ENCODE measurements at regions not wholly inside any gene's neighbourhood (a gene's known extent, or its start where the extent isn't known, plus 50 kb on each side); places are given as distances from the start of the nearest gene placed in this dataset.

GRCh38 chr2:57437077-57437476, 609.5 kb upstream of the VRK2 start:
- BruUV-seq (replicated peaks), result no TSS peak
- Histone ChIP-seq H3K36me3 (ENCODE audit: control insufficient read depth, insufficient read depth, low read length) (no peaks in the 10 kb centered on the region), H3K4me3 (ENCODE audit: low read depth in 2 of 2, low read length in 2 of 2) (no peak overlapping the region), H3K27me3 (ENCODE audit: control insufficient read depth, insufficient read depth, low read length) (no peaks in the 10 kb centered on the region), H3K4me1 (ENCODE audit: control insufficient read depth, insufficient read depth, low read length) (no peaks in the 10 kb centered on the region), H3K27ac (ENCODE audit: low read length) (no peak overlapping the region), H3K9me3 (ENCODE audit: control insufficient read depth, insufficient read depth, low read depth, low read length) (no peaks in the 10 kb centered on the region)
- CTCF ChIA-PET, result no interaction called here
- DNase-seq (ENCODE audit: low read depth, low spot score), result no peak
- no peak for ATAC-seq
- in situ Hi-C loops (cut with HindIII; ENCODE audit: low pct_unique_long_range_greater_than_20kb, low sequenced_read_pairs) (no loop called here), intact Hi-C loops (cut with micrococcal nuclease; ENCODE audit: unreplicated experiment) (no loop called here)
- TF ChIP-seq SIN3A (IDR thresholded peaks at IDR 0.05; ENCODE audit: borderline replicate concordance, insufficient read depth, low read depth, low read length) (no peak), POLR2AphosphoS5 (IDR thresholded peaks at IDR 0.05; ENCODE audit: low read depth, low read length) (no peak), TCF7L2 (IDR thresholded peaks at IDR 0.05; ENCODE audit: low read depth, low read length) (no peak), CTCF (IDR thresholded peaks at IDR 0.05) (no peak), REST (IDR thresholded peaks at IDR 0.05; ENCODE audit: insufficient read depth in 1 of 2, low read depth in 2 of 2, low read length in 1 of 2) (no peak)
- POLR2A ChIA-PET, result no interaction called here

- BruUV-seq (replicated peaks), result no TSS peak
- H3K9me3 ChIP-seq (ENCODE audit: control insufficient read depth, insufficient read depth, low read depth, low read length), result no peaks in the 10 kb centered on the region
- H3K27ac ChIP-seq (ENCODE audit: low read length), result no peak overlapping the region
- CTCF ChIA-PET, result no interaction called here
- no peak for ATAC-seq
- no peaks in the 10 kb centered on the region for H3K36me3 ChIP-seq (ENCODE audit: control insufficient read depth, insufficient read depth, low read length)
- no peaks in the 10 kb centered on the region for H3K4me1 ChIP-seq (ENCODE audit: control insufficient read depth, insufficient read depth, low read length)
- H3K27me3 ChIP-seq (ENCODE audit: control insufficient read depth, insufficient read depth, low read length), result no peaks in the 10 kb centered on the region
- intact Hi-C loops (cut with micrococcal nuclease; ENCODE audit: unreplicated experiment), result no loop called here
- in situ Hi-C loops (cut with HindIII; ENCODE audit: low pct_unique_long_range_greater_than_20kb, low sequenced_read_pairs), result no loop called here
- DNase-seq (ENCODE audit: low read depth, low spot score), result no peak
- POLR2A ChIA-PET, result no interaction called here
- no peak overlapping the region for H3K4me3 ChIP-seq (ENCODE audit: low read depth in 2 of 2, low read length in 2 of 2)
- TF ChIP-seq POLR2AphosphoS5 (IDR thresholded peaks at IDR 0.05; ENCODE audit: low read depth, low read length) (no peak), SIN3A (IDR thresholded peaks at IDR 0.05; ENCODE audit: borderline replicate concordance, insufficient read depth, low read depth, low read length) (no peak), TCF7L2 (IDR thresholded peaks at IDR 0.05; ENCODE audit: low read depth, low read length) (no peak), CTCF (IDR thresholded peaks at IDR 0.05) (no peak), REST (IDR thresholded peaks at IDR 0.05; ENCODE audit: insufficient read depth in 1 of 2, low read depth in 2 of 2, low read length in 1 of 2) (no peak)
Measured at GRCh38 chr2:57440437-57440836, 606.2 kb upstream of the VRK2 start.

Data from Panc1 (cell line).